WTC11 (cell line): ENCODE measurements at regions not wholly inside any gene's neighbourhood (a gene's known extent, or its start where the extent isn't known, plus 50 kb on each side); places are given as distances from the start of the nearest gene placed in this dataset.

Experiments used
- ATAC-seq: fragments of 200-7000 bp; cut with Tn5 transposase; 2 replicates; pipeline ENCODE4 v1.10.0; 2021; ENCODE audit warnings: mild to moderate bottlenecking, moderate library complexity
- CTCF ChIA-PET: fragments of 300-600 bp; sonication (Branson Sonifier 250); formaldehyde crosslinking; loops from one replicate; lab custom pipeline; 2021; ENCODE audit warnings: antibody characterized with exemption; lab: Charles Lee
- POLR2A ChIA-PET: fragments of 350-600 bp; sonication (Branson Sonifier 250); formaldehyde crosslinking; loops from one replicate; lab custom pipeline; 2021; ENCODE audit warnings: antibody characterized with exemption; lab: Charles Lee
- DNase-seq: peaks from one replicate; pipeline ENCODE4 v3.0.0; 2021; ENCODE audit warnings: low spot score
- H3K27ac Mint-ChIP-seq: 2 replicates; pipeline ENCODE4 v1.8.0; 2021; ENCODE audit warnings: mixed read lengths
- H3K27me3 Mint-ChIP-seq: 2 replicates; pipeline ENCODE4 v1.8.0; 2021; ENCODE audit warnings: low read depth, mild to moderate bottlenecking, moderate library complexity, mixed read lengths
- H3K36me3 Mint-ChIP-seq: 2 replicates; pipeline ENCODE4 v1.8.0; 2021; ENCODE audit warnings: mixed read lengths
- H3K4me1 Mint-ChIP-seq: 2 replicates; pipeline ENCODE4 v1.8.0; 2022; ENCODE audit warnings: mixed read lengths
- H3K4me3 Mint-ChIP-seq: 2 replicates; pipeline ENCODE4 v1.8.0; 2021; ENCODE audit warnings: mild to moderate bottlenecking, moderate library complexity, mixed read lengths
- H3K9me3 Mint-ChIP-seq: 2 replicates; pipeline ENCODE4 v1.8.0; 2021; ENCODE audit warnings: mixed read lengths
- E2F1 ChIP-seq: sonication (generic); formaldehyde crosslinking; IDR thresholded peaks from 2 replicates; pipeline ENCODE4 v1.8.0; 2022; ENCODE audit warnings: mild to moderate bottlenecking, missing genetic modification reagents
- ESRRA ChIP-seq: sonication (generic); formaldehyde crosslinking; IDR thresholded peaks from 2 replicates; pipeline ENCODE4 v1.8.1; 2022; ENCODE audit warnings: mild to moderate bottlenecking, missing genetic modification reagents, borderline replicate concordance
- FOXJ3 ChIP-seq: sonication (generic); formaldehyde crosslinking; IDR thresholded peaks from 2 replicates; pipeline ENCODE4 v1.9.0; 2021; ENCODE audit warnings: missing genetic modification reagents, mild to moderate bottlenecking, borderline replicate concordance
- FOXP1 ChIP-seq: sonication (generic); formaldehyde crosslinking; IDR thresholded peaks from 2 replicates; pipeline ENCODE4 v1.8.0; 2022; ENCODE audit warnings: missing genetic modification reagents, mild to moderate bottlenecking, moderate library complexity, borderline replicate concordance
- GRHL2 ChIP-seq: fragments of 250-450 bp; sonication (Bioruptor Pico); IDR thresholded peaks from 2 replicates; pipeline ENCODE4 v1.8.0; 2022; ENCODE audit warnings: mild to moderate bottlenecking, moderate library complexity; ENCODE audit not compliant: insufficient replicate concordance, severe bottlenecking
- IRF1 ChIP-seq: sonication (generic); formaldehyde crosslinking; IDR thresholded peaks from 2 replicates; pipeline ENCODE4 v1.8.0; 2023; ENCODE audit warnings: missing genetic modification reagents
- IRF2 ChIP-seq: sonication (generic); formaldehyde crosslinking; IDR thresholded peaks from 2 replicates; pipeline ENCODE4 v1.8.0; 2022; ENCODE audit warnings: low read depth, missing genetic modification reagents, borderline replicate concordance
- KAT7 ChIP-seq: sonication (generic); formaldehyde crosslinking; IDR thresholded peaks from 2 replicates; pipeline ENCODE4 v1.8.1; 2023; ENCODE audit warnings: missing genetic modification reagents, mild to moderate bottlenecking, borderline replicate concordance
- MXD4 ChIP-seq: fragments of 250-450 bp; sonication (Bioruptor Pico); IDR thresholded peaks from 2 replicates; pipeline ENCODE4 v1.8.0; 2021; ENCODE audit warnings: mild to moderate bottlenecking, moderate library complexity, borderline replicate concordance
- MYBL2 ChIP-seq: sonication (generic); formaldehyde crosslinking; IDR thresholded peaks from 2 replicates; pipeline ENCODE4 v1.8.1; 2023; ENCODE audit warnings: mild to moderate bottlenecking, moderate library complexity, missing genetic modification reagents
- NFYB ChIP-seq: sonication (generic); formaldehyde crosslinking; conservative IDR thresholded peaks from 2 replicates; pipeline ENCODE4 v1.8.0; 2022; ENCODE audit warnings: low read depth, missing genetic modification reagents
- PREB ChIP-seq: sonication (generic); formaldehyde crosslinking; IDR thresholded peaks from 2 replicates; pipeline ENCODE4 v1.8.1; 2022; ENCODE audit warnings: mild to moderate bottlenecking, missing genetic modification reagents, moderate library complexity, borderline replicate concordance
- RORB ChIP-seq: fragments of 250-450 bp; sonication (Bioruptor Pico); IDR thresholded peaks from 2 replicates; pipeline ENCODE4 v1.9.0; 2021; ENCODE audit warnings: mild to moderate bottlenecking
- TEAD4 ChIP-seq: sonication (generic); formaldehyde crosslinking; IDR thresholded peaks from 2 replicates; pipeline ENCODE4 v1.8.0; 2022; ENCODE audit warnings: mild to moderate bottlenecking, missing genetic modification reagents
- USF2 ChIP-seq: sonication (generic); formaldehyde crosslinking; IDR thresholded peaks from 2 replicates; pipeline ENCODE4 v1.8.1; 2023; ENCODE audit warnings: mild to moderate bottlenecking, missing genetic modification reagents, moderate library complexity
- ZNF121 ChIP-seq: sonication (generic); formaldehyde crosslinking; IDR thresholded peaks from 2 replicates; pipeline ENCODE4 v1.8.0; 2023; ENCODE audit warnings: missing genetic modification reagents
- ZNF138 ChIP-seq: sonication (generic); formaldehyde crosslinking; conservative IDR thresholded peaks from 2 replicates; pipeline ENCODE4 v1.8.1; 2022; ENCODE audit warnings: mild to moderate bottlenecking, moderate library complexity, missing genetic modification reagents
- ZNF232 ChIP-seq: sonication (generic); formaldehyde crosslinking; IDR thresholded peaks from 2 replicates; pipeline ENCODE4 v1.8.0; 2022; ENCODE audit warnings: mild to moderate bottlenecking, missing genetic modification reagents
- ZNF281 ChIP-seq: sonication (generic); formaldehyde crosslinking; IDR thresholded peaks from 2 replicates; pipeline ENCODE4 v1.8.0; 2023; ENCODE audit warnings: mild to moderate bottlenecking, missing genetic modification reagents
- ZNF425 ChIP-seq: fragments of 250-450 bp; sonication (Bioruptor Pico); conservative IDR thresholded peaks from 2 replicates; pipeline ENCODE4 v1.9.0; 2021; ENCODE audit warnings: mild to moderate bottlenecking
- ZNF512 ChIP-seq: sonication (generic); formaldehyde crosslinking; IDR thresholded peaks from 2 replicates; pipeline ENCODE4 v1.8.1; 2022; ENCODE audit warnings: missing genetic modification reagents, borderline replicate concordance
- ZSCAN18 ChIP-seq: fragments of 250-450 bp; sonication (Bioruptor Pico); IDR thresholded peaks from 2 replicates; pipeline ENCODE4 v2.1.2; 2022; ENCODE audit warnings: mild to moderate bottlenecking, moderate library complexity

GRCh38 chr21:32093646-32094462 is 185.0 kb downstream of the MIS18A start:
- Mint-ChIP-seq H3K27me3 (peaks cover 10% of the 10 kb centered on the region), H3K27ac (no peak overlapping the region), H3K4me1 (no peaks in the 10 kb centered on the region; the same call in 1 of the 2 replicates), H3K4me3 (no peak overlapping the region), H3K36me3 (peaks cover 3% of the 10 kb centered on the region; the same call in 1 of the 2 replicates), H3K9me3 (peaks cover 25% of the 10 kb centered on the region)
- ATAC-seq (no peak), DNase-seq (no peak)
- ChIA-PET CTCF (no interaction called here), POLR2A (no interaction called here)
- TF ChIP-seq ZNF425 = no peak
- TF ChIP-seq ZNF232 = no peak
- no peak for TF ChIP-seq MYBL2 (CRISPR knock-in tag)
- TF ChIP-seq ZNF121 (CRISPR knock-in tag) = no peak
- TF ChIP-seq ZNF512 (CRISPR knock-in tag) = no peak
- TF ChIP-seq ESRRA = no peak
- no peak for TF ChIP-seq MXD4

GRCh38 chr21:32090956-32091355 is 187.9 kb downstream of the MIS18A start:
- peaks cover 13% of the 10 kb centered on the region for H3K27me3 Mint-ChIP-seq
- H3K9me3 Mint-ChIP-seq = peaks cover 29% of the 10 kb centered on the region
- H3K27ac Mint-ChIP-seq = no peak overlapping the region
- ChIA-PET CTCF (no interaction called here), POLR2A (no interaction called here)
- DNase-seq = no peak
- H3K4me1 Mint-ChIP-seq = no peaks in the 10 kb centered on the region; the same call in 1 of the 2 replicates
- H3K36me3 Mint-ChIP-seq = peaks cover 3% of the 10 kb centered on the region; the same call in 1 of the 2 replicates
- no peak for ATAC-seq
- no peak overlapping the region for H3K4me3 Mint-ChIP-seq
- no peak for TF ChIP-seq IRF1 (CRISPR knock-in tag)
- TF ChIP-seq IRF2 (CRISPR knock-in tag) = no peak
- no peak for TF ChIP-seq KAT7 (CRISPR knock-in tag)
- TF ChIP-seq ZSCAN18 (CRISPR knock-in tag) = no peak
- no peak for TF ChIP-seq PREB (CRISPR knock-in tag)
- no peak for TF ChIP-seq NFYB (CRISPR knock-in tag)
- TF ChIP-seq RORB (CRISPR knock-in tag) = no peak
- no peak for TF ChIP-seq FOXJ3 (CRISPR knock-in tag)
- no peak for TF ChIP-seq GRHL2 (CRISPR knock-in tag)
- no peak for TF ChIP-seq USF2 (CRISPR knock-in tag)
- no peak for TF ChIP-seq E2F1 (CRISPR knock-in tag)
- no peak for TF ChIP-seq TEAD4 (CRISPR knock-in tag)
- TF ChIP-seq FOXP1 (CRISPR knock-in tag) = no peak
- no peak for TF ChIP-seq ZNF138 (CRISPR knock-in tag)
- no peak for TF ChIP-seq ZNF281
